ENCODE measurements at regions not wholly inside any gene's neighbourhood (a gene's known extent, or its start where the extent isn't known, plus 50 kb on each side); places are given as distances from the start of the nearest gene placed in this dataset.

DNA sequence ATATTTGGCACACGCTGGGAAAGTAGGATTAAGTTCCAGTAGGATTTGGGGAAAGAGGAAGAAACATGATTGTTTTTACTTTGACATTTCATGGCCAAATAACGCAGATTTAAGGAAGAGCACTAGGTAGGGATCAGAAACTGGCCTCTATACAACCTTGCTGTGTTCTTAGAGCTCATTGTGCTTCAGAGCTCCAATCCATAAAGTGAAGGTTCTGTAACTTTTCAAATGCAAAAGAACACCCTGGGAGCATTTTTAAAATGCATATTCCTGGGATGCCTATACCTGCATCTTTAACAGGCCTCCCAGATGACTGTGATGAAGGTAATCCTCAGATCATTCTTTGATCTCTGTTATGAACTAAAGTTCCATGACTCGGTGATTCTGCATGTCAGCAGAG is 77.1 kb downstream of the YIPF5 start:
- no peaks in the 10 kb centered on the region for H3K9me3 ChIP-seq
- no peaks in the 10 kb centered on the region for H3K4me1 ChIP-seq (ENCODE audit: low read depth)
- no peak for DNase-seq
- TF ChIP-seq CTCF (IDR thresholded peaks at IDR 0.05) = no peak
- intact Hi-C loops (cut with DNase I, micrococcal nuclease) = no loop called here
- H3K36me3 ChIP-seq (ENCODE audit: low read depth) = no peaks in the 10 kb centered on the region
- ATAC-seq = no peak
- no peak overlapping the region for H3K4me3 ChIP-seq

GRCh38 chr5:144093868-144094267 is 76.6 kb downstream of the YIPF5 start:
- Histone ChIP-seq H3K4me1 (ENCODE audit: low read depth) (no peaks in the 10 kb centered on the region), H3K4me3 (no peak overlapping the region), H3K36me3 (ENCODE audit: low read depth) (no peaks in the 10 kb centered on the region), H3K9me3 (no peaks in the 10 kb centered on the region)
- no peak for ATAC-seq
- TF ChIP-seq CTCF (IDR thresholded peaks at IDR 0.05) = no peak
- no peak for DNase-seq
- intact Hi-C loops (cut with DNase I, micrococcal nuclease) = no loop called here

GRCh38 chr5:144100702-144101101 is 69.8 kb downstream of the YIPF5 start:
- Histone ChIP-seq H3K4me3 (no peak overlapping the region), H3K4me1 (ENCODE audit: low read depth) (no peaks in the 10 kb centered on the region), H3K36me3 (ENCODE audit: low read depth) (no peaks in the 10 kb centered on the region), H3K9me3 (no peaks in the 10 kb centered on the region)
- DNase-seq (no peak), ATAC-seq (no peak)
- TF ChIP-seq CTCF (IDR thresholded peaks at IDR 0.05) = no peak
- intact Hi-C loops (cut with DNase I, micrococcal nuclease) = no loop called here

- TF ChIP-seq CTCF (IDR thresholded peaks at IDR 0.05) = no peak
- DNase-seq = no peak
- no peak for ATAC-seq
Measured at GRCh38 chr5:144101616-144102015, 68.8 kb downstream of the YIPF5 start.

GRCh38 chr5:144102361-144102760 is 68.1 kb downstream of the YIPF5 start:
- H3K36me3 ChIP-seq (ENCODE audit: low read depth) = no peaks in the 10 kb centered on the region
- no peak for DNase-seq
- H3K4me3 ChIP-seq = no peak overlapping the region
- no peak for TF ChIP-seq CTCF (IDR thresholded peaks at IDR 0.05)
- no peak for ATAC-seq
- H3K9me3 ChIP-seq = no peaks in the 10 kb centered on the region
- no peaks in the 10 kb centered on the region for H3K4me1 ChIP-seq (ENCODE audit: low read depth)
- intact Hi-C loops (cut with DNase I, micrococcal nuclease) = no loop called here

More at GRCh38 chr5:144101616-144102015, 68.8 kb downstream of the YIPF5 start:
- H3K36me3 ChIP-seq (ENCODE audit: low read depth) = no peaks in the 10 kb centered on the region
- H3K4me3 ChIP-seq = no peak overlapping the region
- H3K4me1 ChIP-seq (ENCODE audit: low read depth) = no peaks in the 10 kb centered on the region
- no peaks in the 10 kb centered on the region for H3K9me3 ChIP-seq
- intact Hi-C loops (cut with DNase I, micrococcal nuclease) = no loop called here

GRCh38 chr5:144102979-144103378 is 67.5 kb downstream of the YIPF5 start:
- no peaks in the 10 kb centered on the region for H3K9me3 ChIP-seq
- intact Hi-C loops (cut with DNase I, micrococcal nuclease) = no loop called here
- ATAC-seq (no peak), DNase-seq (no peak)
- no peak overlapping the region for H3K4me3 ChIP-seq
- H3K36me3 ChIP-seq (ENCODE audit: low read depth) = no peaks in the 10 kb centered on the region
- TF ChIP-seq CTCF (IDR thresholded peaks at IDR 0.05) = no peak
- H3K4me1 ChIP-seq (ENCODE audit: low read depth) = no peaks in the 10 kb centered on the region

Data from mucosa of descending colon (tissue), 3 donors.